Gastrocnemius medialis (tissue), 4 donors: ENCODE measurements at regions not wholly inside any gene's neighbourhood (a gene's known extent, or its start where the extent isn't known, plus 50 kb on each side); places are given as distances from the start of the nearest gene placed in this dataset.

ENCODE experiments used
- CTCF ChIP-seq, 5 experiments: fragments of 450-650 bp in 3 of 5; fragments of 200-600 bp in 2 of 5; sonication (generic) in 2 of 5; IDR thresholded peaks in 4 of 5; conservative IDR thresholded peaks in 1 of 5; 1 replicate in 4 of 5; 2 replicates in 1 of 5; pipeline ENCODE4 v1.5.1; 2016 to 2019; ENCODE audit warnings: antibody characterized with exemption in 5 of 5, mild to moderate bottlenecking in 3 of 5, moderate library complexity in 3 of 5
- POLR2A ChIP-seq, 2 donors: fragments of 450-650 bp; IDR thresholded peaks; one replicate each; pipeline ENCODE4 v1.6.1; 2017; ENCODE audit warnings: antibody characterized with exemption in 2 of 2, mild to moderate bottlenecking in 2 of 2, moderate library complexity in 2 of 2

GRCh38 chr11:31865606-31866300 is 54.6 kb upstream of the PAX6 start:
- TF ChIP-seq CTCF (IDR thresholded peaks at IDR 0.05 in 4 of 5, conservative IDR thresholded peaks at IDR 0.05 in 1 of 5) (no peak), POLR2A (IDR thresholded peaks at IDR 0.05) (no peak)
